ENCODE measurements at regions not wholly inside any gene's neighbourhood (a gene's known extent, or its start where the extent isn't known, plus 50 kb on each side); places are given as distances from the start of the nearest gene placed in this dataset.

DNA sequence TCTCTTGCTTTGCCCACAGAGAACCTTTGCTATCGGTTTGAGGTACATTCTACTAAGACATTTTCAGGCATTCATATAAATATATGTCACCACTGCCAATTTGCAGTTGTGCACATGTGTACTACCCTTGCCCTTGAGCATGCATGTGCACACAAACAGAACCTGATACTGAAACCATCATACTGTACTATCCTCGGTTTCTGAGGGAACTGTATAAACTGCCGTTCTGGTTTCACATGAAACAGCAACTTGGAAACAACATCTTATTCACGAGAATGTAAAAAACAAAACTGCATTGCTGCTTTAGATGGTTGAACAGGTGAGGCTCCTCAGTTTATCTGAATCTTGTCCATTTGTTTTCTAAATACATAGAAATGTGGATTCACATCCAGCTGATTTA lies 151.2 kb upstream of the TMEM170B start:
- no peaks in the 10 kb centered on the region for H3K79me2 ChIP-seq (ENCODE audit: insufficient read depth, low read length)
- H4K20me1 ChIP-seq (ENCODE audit: insufficient read depth, low read length): no peaks in the 10 kb centered on the region
- H3K4me2 ChIP-seq (ENCODE audit: insufficient read depth, low read length): no peak overlapping the region
- no peak for TF ChIP-seq CTCF (IDR thresholded peaks at IDR 0.05; ENCODE audit: extremely low read depth, low read depth, low read length)
- no peaks in the 10 kb centered on the region for H3K27me3 ChIP-seq (ENCODE audit: insufficient read depth, low read length)
- H2AFZ ChIP-seq (ENCODE audit: low read length): no peak overlapping the region
- H3K4me1 ChIP-seq (ENCODE audit: insufficient read depth, low read length): no peaks in the 10 kb centered on the region
- no peaks in the 10 kb centered on the region for H3K9me3 ChIP-seq (ENCODE audit: low read depth, low read length)
- no peak overlapping the region for H3K27ac ChIP-seq (ENCODE audit: low read depth, low read length)
- DNase-seq (ENCODE audit: insufficient read length, low spot score, missing footprints): no peak
- no peaks in the 10 kb centered on the region for H3K36me3 ChIP-seq (ENCODE audit: insufficient read depth, low read length)
- no peak overlapping the region for H3K4me3 ChIP-seq (ENCODE audit: insufficient read depth, low read length)

- H3K79me2 ChIP-seq (ENCODE audit: insufficient read depth, low read length): no peaks in the 10 kb centered on the region
- H3K4me3 ChIP-seq (ENCODE audit: insufficient read depth, low read length): no peak overlapping the region
- DNase-seq (ENCODE audit: insufficient read length, low spot score, missing footprints): no peak
- no peaks in the 10 kb centered on the region for H3K9me3 ChIP-seq (ENCODE audit: low read depth, low read length)
- H3K27me3 ChIP-seq (ENCODE audit: insufficient read depth, low read length): no peaks in the 10 kb centered on the region
- no peaks in the 10 kb centered on the region for H4K20me1 ChIP-seq (ENCODE audit: insufficient read depth, low read length)
- H3K4me1 ChIP-seq (ENCODE audit: insufficient read depth, low read length): no peaks in the 10 kb centered on the region
- H3K4me2 ChIP-seq (ENCODE audit: insufficient read depth, low read length): no peak overlapping the region
- no peak overlapping the region for H2AFZ ChIP-seq (ENCODE audit: low read length)
- no peak for TF ChIP-seq CTCF (IDR thresholded peaks at IDR 0.05; ENCODE audit: extremely low read depth, low read depth, low read length)
- no peak overlapping the region for H3K27ac ChIP-seq (ENCODE audit: low read depth, low read length)
- H3K36me3 ChIP-seq (ENCODE audit: insufficient read depth, low read length): no peaks in the 10 kb centered on the region
Measured at GRCh38 chr6:11384531-11385309, 152.3 kb upstream of the NEDD9 start.

DNA sequence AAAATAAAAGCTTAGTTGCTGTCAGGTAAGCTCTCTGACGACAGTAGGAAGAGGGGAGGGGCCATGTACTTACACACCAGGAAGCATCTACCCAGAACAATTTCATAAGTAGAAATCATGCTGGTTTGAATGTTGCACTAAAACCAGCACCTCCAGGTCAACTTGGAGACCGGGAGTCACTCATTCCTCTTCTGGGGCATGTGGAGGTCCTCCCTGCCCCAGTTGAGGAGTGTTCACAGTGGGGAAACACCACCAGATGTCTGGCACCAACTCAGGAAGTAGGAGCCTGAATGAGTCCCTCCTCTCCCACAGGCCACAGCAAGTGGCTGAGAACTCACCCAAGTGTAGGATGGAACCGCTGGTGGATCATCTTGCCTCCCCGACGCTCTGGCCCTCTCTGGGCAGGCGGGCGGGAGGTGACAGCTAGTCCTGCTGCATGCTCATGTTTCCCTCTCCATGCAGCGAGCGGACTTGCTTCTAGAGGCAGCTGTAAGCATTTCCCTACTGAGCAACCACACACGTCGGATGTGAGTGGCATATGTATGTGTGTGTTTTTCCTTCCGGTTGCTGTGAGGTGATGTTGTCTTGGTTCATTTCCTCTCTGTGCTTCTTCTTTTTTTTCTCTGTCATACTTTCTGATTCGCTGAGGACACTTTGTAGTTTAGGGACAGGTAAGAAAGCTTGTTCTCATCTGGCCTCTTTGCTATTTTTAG lies 149.5 kb upstream of the NEDD9 start:
- Histone ChIP-seq H3K27me3 (ENCODE audit: insufficient read depth, low read length) (no peaks in the 10 kb centered on the region), H3K36me3 (ENCODE audit: insufficient read depth, low read length) (no peaks in the 10 kb centered on the region), H2AFZ (ENCODE audit: low read length) (no peak overlapping the region), H3K9me3 (ENCODE audit: low read depth, low read length) (no peaks in the 10 kb centered on the region), H3K4me3 (ENCODE audit: insufficient read depth, low read length) (no peak overlapping the region), H4K20me1 (ENCODE audit: insufficient read depth, low read length) (no peaks in the 10 kb centered on the region), H3K4me2 (ENCODE audit: insufficient read depth, low read length) (no peak overlapping the region), H3K79me2 (ENCODE audit: insufficient read depth, low read length) (no peaks in the 10 kb centered on the region), H3K4me1 (ENCODE audit: insufficient read depth, low read length) (no peaks in the 10 kb centered on the region), H3K27ac (ENCODE audit: low read depth, low read length) (no peak overlapping the region)
- no peak for DNase-seq (ENCODE audit: insufficient read length, low spot score, missing footprints)
- TF ChIP-seq CTCF (IDR thresholded peaks at IDR 0.05; ENCODE audit: extremely low read depth, low read depth, low read length): no peak
